GM23338 (cell line): ENCODE measurements at regions not wholly inside any gene's neighbourhood (a gene's known extent, or its start where the extent isn't known, plus 50 kb on each side); places are given as distances from the start of the nearest gene placed in this dataset.

Experiments
- ATAC-seq: fragments of 200-7000 bp; cut with Tn5 transposase; 3 replicates; pipeline ENCODE4 v1.9.1; 2020
- DNase-seq: peaks from one replicate; pipeline ENCODE4 v3.0.0-alpha.2; 2015; ENCODE audit warnings: low spot score
- H2AFZ ChIP-seq: fragments of 200-600 bp; sonication (generic); 2 replicates; pipeline ENCODE4 v1.8.0; 2016; ENCODE audit warnings: antibody characterized with exemption, mild to moderate bottlenecking, moderate library complexity
- H3F3A ChIP-seq: fragments of 200-600 bp; sonication (generic); replicated peaks from 2 replicates; pipeline ENCODE4 v1.8.0; 2017; ENCODE audit warnings: antibody characterized with exemption, mixed run types, low read depth
- H3K27ac ChIP-seq: fragments of 200-600 bp; sonication (generic); 2 replicates; pipeline ENCODE4 v1.6.1; 2016; ENCODE audit warnings: low read depth
- H3K27me3 ChIP-seq: fragments of 200-600 bp; sonication (generic); 2 replicates; pipeline ENCODE4 v1.8.0; 2016; ENCODE audit warnings: mild to moderate bottlenecking, mixed run types, moderate library complexity; ENCODE audit not compliant: insufficient read depth
- H3K36me3 ChIP-seq: fragments of 200-600 bp; sonication (generic); 2 replicates; pipeline ENCODE4 v1.8.0; 2016; ENCODE audit warnings: mild to moderate bottlenecking; ENCODE audit not compliant: insufficient read depth
- H3K4me1 ChIP-seq: fragments of 200-600 bp; sonication (generic); 2 replicates; pipeline ENCODE4 v1.8.0; 2016; ENCODE audit warnings: mild to moderate bottlenecking, moderate library complexity; ENCODE audit not compliant: insufficient read depth
- H3K4me2 ChIP-seq: fragments of 200-600 bp; sonication (generic); 2 replicates; pipeline ENCODE4 v1.7.1; 2017; ENCODE audit warnings: mixed run types
- H3K4me3 ChIP-seq: fragments of 200-600 bp; sonication (generic); 2 replicates; pipeline ENCODE4 v1.6.1; 2016; ENCODE audit warnings: mixed run types
- H3K79me2 ChIP-seq: fragments of 200-600 bp; sonication (generic); replicated peaks from 2 replicates; pipeline ENCODE4 v1.8.0; 2017; ENCODE audit warnings: mild to moderate bottlenecking; ENCODE audit not compliant: insufficient read depth
- H3K9me2 ChIP-seq: fragments of 200-600 bp; sonication (generic); 2 replicates; pipeline ENCODE4 v1.8.0; 2017; ENCODE audit not compliant: insufficient read depth
- H4K20me1 ChIP-seq: fragments of 200-600 bp; sonication (generic); replicated peaks from 2 replicates; pipeline ENCODE4 v1.8.0; 2017; ENCODE audit warnings: mild to moderate bottlenecking; ENCODE audit not compliant: insufficient read depth
- H3K27ac Mint-ChIP-seq: 2 replicates; pipeline ENCODE4 v1.8.0; 2020; ENCODE audit warnings: inconsistent platforms, mild to moderate bottlenecking, moderate library complexity, mixed read lengths
- H3K27me3 Mint-ChIP-seq: 3 replicates; pipeline ENCODE4 v1.8.0; 2022; ENCODE audit warnings: low read depth, mild to moderate bottlenecking, moderate library complexity, mixed read lengths, inconsistent platforms; ENCODE audit not compliant: insufficient read depth, poor library complexity
- H3K36me3 Mint-ChIP-seq: 3 replicates; pipeline ENCODE4 v1.8.0; 2021; ENCODE audit warnings: low read depth, mild to moderate bottlenecking, inconsistent platforms, moderate library complexity, mixed read lengths
- H3K4me1 Mint-ChIP-seq: 3 replicates; pipeline ENCODE4 v1.8.0; 2020; ENCODE audit warnings: mild to moderate bottlenecking, inconsistent platforms, mixed read lengths
- H3K4me3 Mint-ChIP-seq: 3 replicates; pipeline ENCODE4 v1.8.0; 2021; ENCODE audit warnings: moderate library complexity, mild to moderate bottlenecking, inconsistent platforms, mixed read lengths
- H3K9me3 Mint-ChIP-seq: 3 replicates; pipeline ENCODE4 v1.8.0; 2020; ENCODE audit warnings: moderate library complexity, mild to moderate bottlenecking, inconsistent platforms, mixed read lengths
- CREB1 ChIP-seq: fragments of 250-450 bp; sonication (Bioruptor Pico); IDR thresholded peaks from 2 replicates; pipeline ENCODE4 v1.5.0; 2020; ENCODE audit warnings: low read depth, mild to moderate bottlenecking, moderate library complexity
- EZH2 ChIP-seq: fragments of 200-600 bp; sonication (generic); IDR thresholded peaks from one replicate; pipeline ENCODE4 v1.8.0; 2017; ENCODE audit warnings: antibody characterized with exemption, mild to moderate bottlenecking, low read depth; ENCODE audit not compliant: unreplicated experiment
- EZH2phosphoT487 ChIP-seq: fragments of 200-600 bp; sonication (generic); IDR thresholded peaks from one replicate; pipeline ENCODE4 v1.8.1; 2018; ENCODE audit warnings: antibody characterized with exemption; ENCODE audit not compliant: unreplicated experiment
- JUNB ChIP-seq: IDR thresholded peaks from one replicate; pipeline ENCODE4 v1.6.1; 2016; ENCODE audit warnings: antibody characterized with exemption; ENCODE audit not compliant: unreplicated experiment
- NANOG ChIP-seq: IDR thresholded peaks from 2 replicates; pipeline ENCODE4 v1.6.1; 2016; ENCODE audit warnings: antibody characterized with exemption, borderline replicate concordance
- POLR2AphosphoS5 ChIP-seq: IDR thresholded peaks from 2 replicates; pipeline ENCODE4 v1.6.1; 2016; ENCODE audit warnings: antibody characterized with exemption, low read depth
- REST ChIP-seq: IDR thresholded peaks from one replicate; pipeline ENCODE4 v1.6.1; 2018; ENCODE audit warnings: antibody characterized with exemption; ENCODE audit not compliant: unreplicated experiment
- STAT1 ChIP-seq: IDR thresholded peaks from one replicate; pipeline ENCODE4 v1.6.1; 2016; ENCODE audit warnings: antibody characterized with exemption; ENCODE audit not compliant: unreplicated experiment
- ZNF114 ChIP-seq: fragments of 250-450 bp; sonication (Bioruptor Pico); IDR thresholded peaks from 2 replicates; pipeline ENCODE4 v1.5.0; 2020; ENCODE audit warnings: mild to moderate bottlenecking, moderate library complexity
- ZNF331 ChIP-seq: fragments of 250-450 bp; sonication (Bioruptor Pico); IDR thresholded peaks from 2 replicates; pipeline ENCODE4 v1.5.0; 2020; ENCODE audit warnings: low read depth, mild to moderate bottlenecking, moderate library complexity
- ZNF462 ChIP-seq: fragments of 250-450 bp; sonication (Bioruptor Pico); IDR thresholded peaks from 2 replicates; pipeline ENCODE4 v1.5.0; 2020; ENCODE audit warnings: mild to moderate bottlenecking, moderate library complexity
- TF ChIP-seq, protein P1 (sequence below), 2 experiments: fragments of 200-600 bp in 1 of 2; sonication (generic) in 1 of 2; conservative IDR thresholded peaks; 2 replicates each; pipeline versions ENCODE4 v1.5.1 to v1.6.1; 2016 to 2017; ENCODE audit warnings: antibody characterized with exemption in 2 of 2, low read depth in 2 of 2, mild to moderate bottlenecking in 2 of 2, moderate library complexity in 1 of 2
- TF ChIP-seq, protein P2 (sequence below): IDR thresholded peaks from 2 replicates; pipeline ENCODE4 v1.6.1; 2016; ENCODE audit warnings: antibody characterized with exemption

GRCh38 chr5:20528471-20528870, 540.5 kb upstream of the CDH18 start:
- no peak for DNase-seq
- no peaks in the 10 kb centered on the region for H3K27me3 Mint-ChIP-seq
- H3K4me2 ChIP-seq, result no peak overlapping the region

More at GRCh38 chr5:20528471-20528870, 540.5 kb upstream of the CDH18 start:
- no peak for ATAC-seq
- H3K9me2 ChIP-seq, result peaks cover 5% of the 10 kb centered on the region; the same call in 1 of the 2 replicates
- H3K36me3 Mint-ChIP-seq, result no peaks in the 10 kb centered on the region
- no peaks in the 10 kb centered on the region for H3F3A ChIP-seq
- H3K4me3 ChIP-seq, result no peak overlapping the region
- peaks cover 5% of the 10 kb centered on the region; the same call in 1 of the 3 replicates for H3K9me3 Mint-ChIP-seq
- no peaks in the 10 kb centered on the region for H3K79me2 ChIP-seq
- H4K20me1 ChIP-seq, result no peaks in the 10 kb centered on the region
- H3K27me3 ChIP-seq, result no peaks in the 10 kb centered on the region
- no peak overlapping the region for H2AFZ ChIP-seq
- TF ChIP-seq EZH2phosphoT487, result no peak
- TF ChIP-seq, protein P1, sequence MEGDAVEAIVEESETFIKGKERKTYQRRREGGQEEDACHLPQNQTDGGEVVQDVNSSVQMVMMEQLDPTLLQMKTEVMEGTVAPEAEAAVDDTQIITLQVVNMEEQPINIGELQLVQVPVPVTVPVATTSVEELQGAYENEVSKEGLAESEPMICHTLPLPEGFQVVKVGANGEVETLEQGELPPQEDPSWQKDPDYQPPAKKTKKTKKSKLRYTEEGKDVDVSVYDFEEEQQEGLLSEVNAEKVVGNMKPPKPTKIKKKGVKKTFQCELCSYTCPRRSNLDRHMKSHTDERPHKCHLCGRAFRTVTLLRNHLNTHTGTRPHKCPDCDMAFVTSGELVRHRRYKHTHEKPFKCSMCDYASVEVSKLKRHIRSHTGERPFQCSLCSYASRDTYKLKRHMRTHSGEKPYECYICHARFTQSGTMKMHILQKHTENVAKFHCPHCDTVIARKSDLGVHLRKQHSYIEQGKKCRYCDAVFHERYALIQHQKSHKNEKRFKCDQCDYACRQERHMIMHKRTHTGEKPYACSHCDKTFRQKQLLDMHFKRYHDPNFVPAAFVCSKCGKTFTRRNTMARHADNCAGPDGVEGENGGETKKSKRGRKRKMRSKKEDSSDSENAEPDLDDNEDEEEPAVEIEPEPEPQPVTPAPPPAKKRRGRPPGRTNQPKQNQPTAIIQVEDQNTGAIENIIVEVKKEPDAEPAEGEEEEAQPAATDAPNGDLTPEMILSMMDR (conservative IDR thresholded peaks at IDR 0.05; ENCODE audit: low read depth in 2 of 2), result no peak
- TF ChIP-seq ZNF331 (CRISPR knock-in tag), result no peak
- TF ChIP-seq POLR2AphosphoS5, result no peak
- TF ChIP-seq JUNB, result no peak
- no peak for TF ChIP-seq ZNF114 (CRISPR knock-in tag)
- TF ChIP-seq NANOG, result no peak
- TF ChIP-seq REST, result no peak
- no peak for TF ChIP-seq ZNF462 (CRISPR knock-in tag)
- no peak for TF ChIP-seq STAT1
- no peak for TF ChIP-seq CREB1 (CRISPR knock-in tag)
- no peak for TF ChIP-seq EZH2
- TF ChIP-seq, protein P2, sequence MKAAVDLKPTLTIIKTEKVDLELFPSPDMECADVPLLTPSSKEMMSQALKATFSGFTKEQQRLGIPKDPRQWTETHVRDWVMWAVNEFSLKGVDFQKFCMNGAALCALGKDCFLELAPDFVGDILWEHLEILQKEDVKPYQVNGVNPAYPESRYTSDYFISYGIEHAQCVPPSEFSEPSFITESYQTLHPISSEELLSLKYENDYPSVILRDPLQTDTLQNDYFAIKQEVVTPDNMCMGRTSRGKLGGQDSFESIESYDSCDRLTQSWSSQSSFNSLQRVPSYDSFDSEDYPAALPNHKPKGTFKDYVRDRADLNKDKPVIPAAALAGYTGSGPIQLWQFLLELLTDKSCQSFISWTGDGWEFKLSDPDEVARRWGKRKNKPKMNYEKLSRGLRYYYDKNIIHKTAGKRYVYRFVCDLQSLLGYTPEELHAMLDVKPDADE, result no peak
- H3K4me1 ChIP-seq, result 0 out of 2 replicates have a peak, but pooled peaks cover 4% of the 10 kb centered on the region
- H3K36me3 ChIP-seq, result no peaks in the 10 kb centered on the region
- no peak overlapping the region for H3K27ac Mint-ChIP-seq
- no peak overlapping the region for H3K27ac ChIP-seq
- H3K4me1 Mint-ChIP-seq, result peaks cover 2% of the 10 kb centered on the region; the same call in 2 of the 3 replicates
- H3K4me3 Mint-ChIP-seq, result no peak overlapping the region
